Gastroesophageal sphincter (tissue), 3 donors: ENCODE measurements at regions not wholly inside any gene's neighbourhood (a gene's known extent, or its start where the extent isn't known, plus 50 kb on each side); places are given as distances from the start of the nearest gene placed in this dataset.

ENCODE experiments used
- CTCF ChIP-seq, 4 experiments: fragments of 200-600 bp in 2 of 4; fragments of 450-650 bp in 2 of 4; sonication (generic) in 1 of 4; IDR thresholded peaks; one replicate each; pipeline ENCODE4 v1.5.1; 2017 to 2019; ENCODE audit warnings: antibody characterized with exemption in 4 of 4, mild to moderate bottlenecking in 2 of 4, moderate library complexity in 2 of 4
- POLR2A ChIP-seq, 2 donors: fragments of 450-650 bp; IDR thresholded peaks; one replicate each; pipeline ENCODE4 v1.6.1; 2017; ENCODE audit warnings: antibody characterized with exemption in 2 of 2, mild to moderate bottlenecking in 2 of 2, moderate library complexity in 1 of 2

- TF ChIP-seq CTCF (IDR thresholded peaks at IDR 0.05) (no peak), POLR2A (IDR thresholded peaks at IDR 0.05) (no peak)
Measured at GRCh38 chr5:61918611-61919010, 387.4 kb upstream of the KIF2A start.
